Neuron (in vitro differentiated cells): ENCODE measurements at regions not wholly inside any gene's neighbourhood (a gene's known extent, or its start where the extent isn't known, plus 50 kb on each side); places are given as distances from the start of the nearest gene placed in this dataset.
"Not testable (repeated sequence)": the region's sequence is repeated elsewhere in the genome, so short reads cannot be mapped to it uniquely, and the experiment has no call there.

Experiments used
- H2AFZ ChIP-seq: one replicate; pipeline ENCODE4 v1.6.1; 2013; ENCODE audit warnings: low read depth, mild to moderate bottlenecking, inconsistent platforms, low read length, moderate library complexity
- H3K27me3 ChIP-seq: one replicate; pipeline ENCODE4 v1.6.1; 2013; ENCODE audit warnings: low read length; ENCODE audit not compliant: insufficient read depth
- H3K36me3 ChIP-seq: one replicate; pipeline ENCODE4 v1.6.1; 2013; ENCODE audit warnings: low read length; ENCODE audit not compliant: insufficient read depth
- H3K4me1 ChIP-seq: one replicate; pipeline ENCODE4 v1.6.1; 2013; ENCODE audit warnings: low read length; ENCODE audit not compliant: insufficient read depth
- H3K4me3 ChIP-seq: 2 replicates; pipeline ENCODE4 v1.5.1; 2013; ENCODE audit warnings: mild to moderate bottlenecking, low read length, moderate library complexity
- H3K9me3 ChIP-seq: one replicate; pipeline ENCODE4 v1.6.1; 2013; ENCODE audit warnings: low read length

GRCh38 chr13:89072979-89073378 lies 1401.8 kb downstream of the SLITRK5 start:
- Histone ChIP-seq H3K36me3 (no peaks in the 10 kb centered on the region), H3K4me3 (no peak overlapping the region), H2AFZ (no peak overlapping the region), H3K9me3 (no peaks in the 10 kb centered on the region), H3K27me3 (no peaks in the 10 kb centered on the region), H3K4me1 (no peaks in the 10 kb centered on the region)

- no peaks in the 10 kb centered on the region for H3K27me3 ChIP-seq
- no peak overlapping the region for H2AFZ ChIP-seq
- H3K4me1 ChIP-seq, result no peaks in the 10 kb centered on the region
- no peak overlapping the region for H3K4me3 ChIP-seq
- no peaks in the 10 kb centered on the region for H3K36me3 ChIP-seq
- H3K9me3 ChIP-seq, result no peaks in the 10 kb centered on the region
Measured at GRCh38 chr13:89076622-89077021, 1405.5 kb downstream of the SLITRK5 start.

GRCh38 chr13:89082623-89083022 lies 1411.5 kb downstream of the SLITRK5 start:
- Histone ChIP-seq H3K9me3 (no peaks in the 10 kb centered on the region), H3K4me1 (no peaks in the 10 kb centered on the region), H3K27me3 (no peaks in the 10 kb centered on the region), H3K36me3 (no peaks in the 10 kb centered on the region), H2AFZ (no peak overlapping the region), H3K4me3 (no peak overlapping the region)

- not testable (repeated sequence) for H3K36me3 ChIP-seq, H3K4me3 ChIP-seq, H3K4me1 ChIP-seq, H3K9me3 ChIP-seq, H3K27me3 ChIP-seq, H2AFZ ChIP-seq
Measured at GRCh38 chr13:89088107-89088506, 1416.9 kb downstream of the SLITRK5 start.

GRCh38 chr13:89097994-89098393 lies 1426.8 kb downstream of the SLITRK5 start:
- H3K4me3 ChIP-seq, result no peak overlapping the region
- no peaks in the 10 kb centered on the region for H3K4me1 ChIP-seq
- H3K9me3 ChIP-seq, result no peaks in the 10 kb centered on the region
- no peak overlapping the region for H2AFZ ChIP-seq
- H3K27me3 ChIP-seq, result no peaks in the 10 kb centered on the region
- H3K36me3 ChIP-seq, result no peaks in the 10 kb centered on the region

GRCh38 chr13:89113744-89114143 lies 1442.6 kb downstream of the SLITRK5 start:
- peaks cover 3% of the 10 kb centered on the region for H3K4me1 ChIP-seq
- H3K4me3 ChIP-seq, result no peak overlapping the region
- H3K36me3 ChIP-seq, result no peaks in the 10 kb centered on the region
- no peak overlapping the region for H2AFZ ChIP-seq
- no peaks in the 10 kb centered on the region for H3K27me3 ChIP-seq
- H3K9me3 ChIP-seq, result no peaks in the 10 kb centered on the region

- no peaks in the 10 kb centered on the region for H3K36me3 ChIP-seq
- peaks cover 3% of the 10 kb centered on the region for H3K4me1 ChIP-seq
- H3K4me3 ChIP-seq, result no peak overlapping the region
- no peaks in the 10 kb centered on the region for H3K27me3 ChIP-seq
- H3K9me3 ChIP-seq, result no peaks in the 10 kb centered on the region
- H2AFZ ChIP-seq, result no peak overlapping the region
Measured at GRCh38 chr13:89115307-89115706, 1444.1 kb downstream of the SLITRK5 start.

GRCh38 chr13:89136678-89137077 lies 1465.5 kb downstream of the SLITRK5 start:
- no peaks in the 10 kb centered on the region for H3K9me3 ChIP-seq
- H3K36me3 ChIP-seq, result no peaks in the 10 kb centered on the region
- no peaks in the 10 kb centered on the region for H3K27me3 ChIP-seq
- H3K4me1 ChIP-seq, result no peaks in the 10 kb centered on the region
- no peak overlapping the region for H2AFZ ChIP-seq
- no peak overlapping the region for H3K4me3 ChIP-seq

- no peak overlapping the region for H2AFZ ChIP-seq
Measured at GRCh38 chr13:89150362-89150761, 1479.2 kb downstream of the SLITRK5 start.

GRCh38 chr13:89153941-89154340 lies 1482.8 kb downstream of the SLITRK5 start:
- H3K9me3 ChIP-seq, result no peaks in the 10 kb centered on the region
- H2AFZ ChIP-seq, result no peak overlapping the region
- H3K36me3 ChIP-seq, result no peaks in the 10 kb centered on the region
- H3K27me3 ChIP-seq, result no peaks in the 10 kb centered on the region
- no peaks in the 10 kb centered on the region for H3K4me1 ChIP-seq
- H3K4me3 ChIP-seq, result no peak overlapping the region

More at GRCh38 chr13:89150362-89150761, 1479.2 kb downstream of the SLITRK5 start:
- Histone ChIP-seq H3K9me3 (no peaks in the 10 kb centered on the region), H3K36me3 (no peaks in the 10 kb centered on the region), H3K4me3 (no peak overlapping the region), H3K27me3 (no peaks in the 10 kb centered on the region), H3K4me1 (no peaks in the 10 kb centered on the region)

GRCh38 chr13:89163096-89163495 lies 1491.9 kb downstream of the SLITRK5 start:
- no peaks in the 10 kb centered on the region for H3K4me1 ChIP-seq
- H3K9me3 ChIP-seq, result no peaks in the 10 kb centered on the region
- no peaks in the 10 kb centered on the region for H3K27me3 ChIP-seq
- no peak overlapping the region for H3K4me3 ChIP-seq
- H2AFZ ChIP-seq, result no peak overlapping the region
- H3K36me3 ChIP-seq, result no peaks in the 10 kb centered on the region

GRCh38 chr13:89165685-89166084 lies 1494.5 kb downstream of the SLITRK5 start:
- Histone ChIP-seq H3K9me3 (no peaks in the 10 kb centered on the region), H2AFZ (no peak overlapping the region), H3K27me3 (no peaks in the 10 kb centered on the region), H3K36me3 (no peaks in the 10 kb centered on the region), H3K4me1 (no peaks in the 10 kb centered on the region), H3K4me3 (no peak overlapping the region)

- no peaks in the 10 kb centered on the region for H3K27me3 ChIP-seq
- no peaks in the 10 kb centered on the region for H3K9me3 ChIP-seq
- no peak overlapping the region for H2AFZ ChIP-seq
- no peaks in the 10 kb centered on the region for H3K36me3 ChIP-seq
- no peaks in the 10 kb centered on the region for H3K4me1 ChIP-seq
- no peak overlapping the region for H3K4me3 ChIP-seq
Measured at GRCh38 chr13:89169951-89170350, 1498.8 kb downstream of the SLITRK5 start.

- Histone ChIP-seq H3K9me3 (peaks cover 7% of the 10 kb centered on the region), H3K4me1 (no peaks in the 10 kb centered on the region), H3K4me3 (no peak overlapping the region), H3K27me3 (no peaks in the 10 kb centered on the region), H3K36me3 (no peaks in the 10 kb centered on the region), H2AFZ (no peak overlapping the region)
Measured at GRCh38 chr13:89181041-89181440, 1509.9 kb downstream of the SLITRK5 start.
